Kidney (tissue), 13 donors: ENCODE measurements at regions not wholly inside any gene's neighbourhood (a gene's known extent, or its start where the extent isn't known, plus 50 kb on each side); places are given as distances from the start of the nearest gene placed in this dataset.

Experiments used
- DNase-seq, 5 donors: peaks; one replicate each; pipeline ENCODE4 v3.0.0-alpha.2; 2013 to 2020
- FAIRE-seq: peaks from 2 replicates; lab custom pipeline; 2012; peaks lifted over from hg19 to GRCh38; lab: Jason Lieb, UNC
- H3K27ac ChIP-seq, 2 donors: one replicate each; pipeline ENCODE4 v1.7.0; 2013; ENCODE audit warnings: low read depth in 2 of 2, low read length in 2 of 2, inconsistent platforms in 1 of 2
- H3K27me3 ChIP-seq: one replicate; pipeline ENCODE4 v1.7.1; 2013; ENCODE audit warnings: low read length, inconsistent platforms; ENCODE audit not compliant: control insufficient read depth, insufficient read depth
- H3K36me3 ChIP-seq, 3 donors: one replicate each; pipeline versions ENCODE4 v1.7.0 to v1.7.1; 2013; ENCODE audit warnings: low read length in 3 of 3, control low read depth in 1 of 3, inconsistent platforms in 1 of 3; ENCODE audit not compliant: insufficient read depth in 3 of 3, control insufficient read depth in 2 of 3
- H3K4me1 ChIP-seq, 3 donors: one replicate each; pipeline versions ENCODE4 v1.7.0 to v1.7.1; 2013; ENCODE audit warnings: low read length in 3 of 3, inconsistent platforms in 1 of 3, low read depth in 1 of 3; ENCODE audit not compliant: control insufficient read depth in 2 of 3, insufficient read depth in 2 of 3
- H3K4me3 ChIP-seq, 3 donors: one replicate each; pipeline versions ENCODE4 v1.7.0 to v1.8.1; 2013; ENCODE audit warnings: low read length in 3 of 3, control low read depth in 1 of 3, inconsistent platforms in 1 of 3
- H3K9ac ChIP-seq, 3 donors: one replicate each; pipeline versions ENCODE4 v1.7.0 to v1.7.1; 2013; ENCODE audit warnings: low read length in 3 of 3, control low read depth in 1 of 3, inconsistent platforms in 1 of 3
- H3K9me3 ChIP-seq, 3 donors: one replicate each; pipeline versions ENCODE4 v1.7.0 to v1.7.1; 2013; ENCODE audit warnings: low read length in 3 of 3, control low read depth in 1 of 3, inconsistent platforms in 1 of 3; ENCODE audit not compliant: control insufficient read depth in 2 of 3, insufficient read depth in 1 of 3
- intact Hi-C: fragments of 100-400 bp; cut with DNase I; formaldehyde crosslinking; loops from one replicate; pipeline ENCODE4 v1.11.1; 2022
- TF ChIP-seq, protein P1 (sequence below): IDR thresholded peaks from 3 replicates; pipeline ENCODE4 v1.5.1; 2012; ENCODE audit warnings: mild to moderate bottlenecking, moderate library complexity, borderline replicate concordance; ENCODE audit not compliant: insufficient read depth; ENCODE audit errors: extremely low read depth
- donor health status: control.
- donor health status: control.
- donor health status: control.
- donor health status: control.
- donor health status: control.
- donor health status: DM: yes; HTN: yes; CAD: no.
- donor health status: Normal renal cell carcinoma (clear cell type).

DNA sequence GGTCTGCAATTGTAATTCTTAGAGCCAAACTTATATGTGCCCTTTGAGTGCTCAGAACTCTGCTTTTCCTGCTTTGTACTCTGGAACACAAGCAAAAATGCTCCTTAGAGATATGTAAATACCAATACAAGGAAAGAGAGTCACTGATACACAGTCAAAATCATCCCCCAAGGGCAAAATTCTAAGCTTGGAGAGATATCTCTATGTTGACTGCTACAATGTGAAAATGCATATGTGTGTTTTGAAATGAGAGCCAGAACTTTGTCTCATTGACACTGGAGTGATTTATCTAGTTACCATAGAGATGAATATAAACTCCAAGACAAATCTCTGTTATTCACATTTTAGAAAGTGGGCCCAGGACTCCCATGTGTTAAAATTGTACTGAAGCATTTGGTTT is 494.8 kb upstream of the SLITRK1 start:
- no peak overlapping the region for H3K4me3 ChIP-seq
- H3K4me1 ChIP-seq: no peaks in the 10 kb centered on the region
- DNase-seq (no peak), FAIRE-seq (no peak)
- no peaks in the 10 kb centered on the region for H3K36me3 ChIP-seq
- H3K27me3 ChIP-seq: no peaks in the 10 kb centered on the region
- TF ChIP-seq, protein P1, sequence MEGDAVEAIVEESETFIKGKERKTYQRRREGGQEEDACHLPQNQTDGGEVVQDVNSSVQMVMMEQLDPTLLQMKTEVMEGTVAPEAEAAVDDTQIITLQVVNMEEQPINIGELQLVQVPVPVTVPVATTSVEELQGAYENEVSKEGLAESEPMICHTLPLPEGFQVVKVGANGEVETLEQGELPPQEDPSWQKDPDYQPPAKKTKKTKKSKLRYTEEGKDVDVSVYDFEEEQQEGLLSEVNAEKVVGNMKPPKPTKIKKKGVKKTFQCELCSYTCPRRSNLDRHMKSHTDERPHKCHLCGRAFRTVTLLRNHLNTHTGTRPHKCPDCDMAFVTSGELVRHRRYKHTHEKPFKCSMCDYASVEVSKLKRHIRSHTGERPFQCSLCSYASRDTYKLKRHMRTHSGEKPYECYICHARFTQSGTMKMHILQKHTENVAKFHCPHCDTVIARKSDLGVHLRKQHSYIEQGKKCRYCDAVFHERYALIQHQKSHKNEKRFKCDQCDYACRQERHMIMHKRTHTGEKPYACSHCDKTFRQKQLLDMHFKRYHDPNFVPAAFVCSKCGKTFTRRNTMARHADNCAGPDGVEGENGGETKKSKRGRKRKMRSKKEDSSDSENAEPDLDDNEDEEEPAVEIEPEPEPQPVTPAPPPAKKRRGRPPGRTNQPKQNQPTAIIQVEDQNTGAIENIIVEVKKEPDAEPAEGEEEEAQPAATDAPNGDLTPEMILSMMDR: no peak
- intact Hi-C loops: no loop called here
- H3K9ac ChIP-seq: no peak overlapping the region
- H3K27ac ChIP-seq: no peak overlapping the region
- no peaks in the 10 kb centered on the region for H3K9me3 ChIP-seq

DNA sequence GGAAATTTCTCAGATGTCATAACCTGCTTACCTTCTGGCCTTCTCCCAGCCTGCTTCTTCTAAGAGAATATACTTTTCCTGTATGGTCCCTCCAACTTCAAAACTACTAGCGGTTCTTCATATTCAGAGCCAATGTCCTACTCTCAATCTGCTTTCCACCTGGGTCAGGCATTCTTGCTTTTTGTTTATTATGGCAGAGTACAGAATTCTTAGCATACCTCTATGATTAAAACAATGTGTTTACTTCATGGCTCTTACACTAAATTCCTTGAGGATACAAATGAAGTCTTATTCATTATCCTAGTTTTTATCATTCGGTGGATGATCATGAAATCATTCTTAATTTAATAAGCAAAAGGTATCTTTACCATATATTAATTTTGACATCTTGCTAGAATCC is 484.2 kb upstream of the SLITRK1 start:
- Histone ChIP-seq H3K27ac (no peak overlapping the region), H3K4me3 (no peak overlapping the region), H3K9me3 (no peaks in the 10 kb centered on the region), H3K9ac (no peak overlapping the region), H3K4me1 (no peaks in the 10 kb centered on the region), H3K27me3 (no peaks in the 10 kb centered on the region), H3K36me3 (no peaks in the 10 kb centered on the region)
- TF ChIP-seq, protein P1: no peak
- DNase-seq (no peak), FAIRE-seq (no peak)
- intact Hi-C loops: no loop called here

DNA sequence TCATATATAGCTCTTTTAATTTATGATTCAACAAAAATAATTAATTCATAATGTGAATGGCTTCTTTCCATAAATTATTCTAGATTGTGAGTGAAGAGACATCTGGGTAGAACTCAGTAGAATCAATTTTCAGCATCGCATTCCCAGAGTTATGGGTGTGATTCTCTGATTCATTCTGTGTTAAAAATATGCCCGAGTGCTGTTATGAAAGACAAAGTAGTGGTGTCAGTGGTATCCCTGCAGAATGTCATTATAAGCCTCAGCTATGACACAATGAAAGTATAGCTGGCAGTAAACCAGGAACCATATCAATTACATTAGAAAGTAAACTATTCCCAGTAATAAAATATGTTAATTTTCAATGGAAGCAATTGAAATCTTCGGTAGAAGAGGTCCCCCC is 480.5 kb upstream of the SLITRK1 start:
- no peak overlapping the region for H3K4me3 ChIP-seq
- no peaks in the 10 kb centered on the region for H3K36me3 ChIP-seq
- TF ChIP-seq, protein P1: no peak
- no peaks in the 10 kb centered on the region for H3K4me1 ChIP-seq
- no peaks in the 10 kb centered on the region for H3K27me3 ChIP-seq
- intact Hi-C loops: no loop called here
- H3K27ac ChIP-seq: no peak overlapping the region
- FAIRE-seq (no peak), DNase-seq (no peak)
- H3K9ac ChIP-seq: no peak overlapping the region
- peaks cover 0 to 2% (median 0%) of the 10 kb centered on the region in 3 donors for H3K9me3 ChIP-seq

DNA sequence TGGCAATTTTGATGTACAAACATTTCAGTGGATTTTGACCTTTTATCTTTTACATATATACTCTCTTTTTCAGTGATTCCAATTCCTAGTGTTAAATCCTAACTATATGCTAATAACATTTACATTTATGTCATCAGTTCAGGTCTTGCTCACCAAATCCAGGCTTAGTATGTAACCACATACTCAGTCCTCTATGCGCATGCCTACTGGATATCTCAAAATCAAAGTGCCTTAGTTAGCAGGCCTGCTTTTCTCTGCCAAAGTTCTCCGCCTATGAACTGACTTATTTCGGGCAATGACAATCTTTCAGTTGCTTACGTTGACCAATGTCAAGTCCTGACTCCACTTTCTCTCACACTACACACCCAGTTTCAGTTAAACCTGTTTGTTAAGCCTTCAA is 478.5 kb upstream of the SLITRK1 start:
- no peak overlapping the region for H3K9ac ChIP-seq

More for the DNA sequence above, 478.5 kb upstream of the SLITRK1 start:
- H3K4me1 ChIP-seq: no peaks in the 10 kb centered on the region
- no peaks in the 10 kb centered on the region for H3K27me3 ChIP-seq
- FAIRE-seq (no peak), DNase-seq (no peak)
- TF ChIP-seq, protein P1: no peak
- no peak overlapping the region for H3K4me3 ChIP-seq
- H3K36me3 ChIP-seq: no peaks in the 10 kb centered on the region
- intact Hi-C loops: no loop called here
- peaks cover 0 to 2% (median 0%) of the 10 kb centered on the region in 3 donors for H3K9me3 ChIP-seq
- no peak overlapping the region for H3K27ac ChIP-seq
